ENCODE measurements at regions not wholly inside any gene's neighbourhood (a gene's known extent, or its start where the extent isn't known, plus 50 kb on each side); places are given as distances from the start of the nearest gene placed in this dataset.

- Histone ChIP-seq H3K9me3 (ENCODE audit: severe bottlenecking) (no peaks in the 10 kb centered on the region), H3K4me3 (ENCODE audit: low read depth, low read length) (no peak overlapping the region), H3K36me3 (no peaks in the 10 kb centered on the region), H3K27ac (no peak overlapping the region), H3K27me3 (ENCODE audit: insufficient read depth, low read depth, severe bottlenecking) (peaks cover 68% of the 10 kb centered on the region)
- no peak for TF ChIP-seq CTCF (IDR thresholded peaks at IDR 0.05; ENCODE audit: low read depth, low read length)
- no peak for DNase-seq
Measured at GRCh38 chr18:53772293-53772692, 452.2 kb downstream of the MBD2 start.

GRCh38 chr18:53771664-53772063, 452.8 kb downstream of the MBD2 start:
- no peaks in the 10 kb centered on the region for H3K9me3 ChIP-seq (ENCODE audit: severe bottlenecking)
- TF ChIP-seq CTCF (IDR thresholded peaks at IDR 0.05; ENCODE audit: low read depth, low read length) = no peak
- no peak for DNase-seq
- H3K27ac ChIP-seq = no peak overlapping the region
- H3K27me3 ChIP-seq (ENCODE audit: insufficient read depth, low read depth, severe bottlenecking) = peaks cover 70% of the 10 kb centered on the region
- no peak overlapping the region for H3K4me3 ChIP-seq (ENCODE audit: low read depth, low read length)
- no peaks in the 10 kb centered on the region for H3K36me3 ChIP-seq

GRCh38 chr18:53765211-53765610, 459.3 kb downstream of the MBD2 start:
- Histone ChIP-seq H3K9me3 (ENCODE audit: severe bottlenecking) (no peaks in the 10 kb centered on the region), H3K27me3 (ENCODE audit: insufficient read depth, low read depth, severe bottlenecking) (peaks cover 68% of the 10 kb centered on the region), H3K36me3 (no peaks in the 10 kb centered on the region), H3K27ac (no peak overlapping the region), H3K4me3 (ENCODE audit: low read depth, low read length) (no peak overlapping the region)
- DNase-seq = no peak
- TF ChIP-seq CTCF (IDR thresholded peaks at IDR 0.05; ENCODE audit: low read depth, low read length) = no peak

- Histone ChIP-seq H3K27ac (no peak overlapping the region), H3K9me3 (ENCODE audit: severe bottlenecking) (no peaks in the 10 kb centered on the region), H3K36me3 (no peaks in the 10 kb centered on the region), H3K4me3 (ENCODE audit: low read depth, low read length) (no peak overlapping the region), H3K27me3 (ENCODE audit: insufficient read depth, low read depth, severe bottlenecking) (peaks cover 72% of the 10 kb centered on the region)
- no peak for DNase-seq
- no peak for TF ChIP-seq CTCF (IDR thresholded peaks at IDR 0.05; ENCODE audit: low read depth, low read length)
Measured at GRCh38 chr18:53764086-53764485, 460.4 kb downstream of the MBD2 start.

- Histone ChIP-seq H3K27ac (no peak overlapping the region), H3K36me3 (no peaks in the 10 kb centered on the region), H3K4me3 (ENCODE audit: low read depth, low read length) (no peak overlapping the region), H3K9me3 (ENCODE audit: severe bottlenecking) (no peaks in the 10 kb centered on the region), H3K27me3 (ENCODE audit: insufficient read depth, low read depth, severe bottlenecking) (peaks cover 72% of the 10 kb centered on the region)
- DNase-seq = no peak
- TF ChIP-seq CTCF (IDR thresholded peaks at IDR 0.05; ENCODE audit: low read depth, low read length) = no peak
Measured at GRCh38 chr18:53757328-53757727, 467.1 kb downstream of the MBD2 start.

GRCh38 chr18:53756610-53756972, 467.9 kb downstream of the MBD2 start:
- DNase-seq = no peak
- H3K27ac ChIP-seq = no peak overlapping the region
- peaks cover 72% of the 10 kb centered on the region for H3K27me3 ChIP-seq (ENCODE audit: insufficient read depth, low read depth, severe bottlenecking)
- H3K4me3 ChIP-seq (ENCODE audit: low read depth, low read length) = no peak overlapping the region
- H3K36me3 ChIP-seq = no peaks in the 10 kb centered on the region
- TF ChIP-seq CTCF (IDR thresholded peaks at IDR 0.05; ENCODE audit: low read depth, low read length) = no peak
- H3K9me3 ChIP-seq (ENCODE audit: severe bottlenecking) = no peaks in the 10 kb centered on the region

Measured in WERI-Rb-1 (cell line).